ENCODE measurements at regions not wholly inside any gene's neighbourhood (a gene's known extent, or its start where the extent isn't known, plus 50 kb on each side); places are given as distances from the start of the nearest gene placed in this dataset.
A peak's percentile ranks its signal among the peaks of the same experiment; 100 is the strongest.
"Not testable (repeated sequence)": the region's sequence is repeated elsewhere in the genome, so short reads cannot be mapped to it uniquely, and the experiment has no call there.

DNA sequence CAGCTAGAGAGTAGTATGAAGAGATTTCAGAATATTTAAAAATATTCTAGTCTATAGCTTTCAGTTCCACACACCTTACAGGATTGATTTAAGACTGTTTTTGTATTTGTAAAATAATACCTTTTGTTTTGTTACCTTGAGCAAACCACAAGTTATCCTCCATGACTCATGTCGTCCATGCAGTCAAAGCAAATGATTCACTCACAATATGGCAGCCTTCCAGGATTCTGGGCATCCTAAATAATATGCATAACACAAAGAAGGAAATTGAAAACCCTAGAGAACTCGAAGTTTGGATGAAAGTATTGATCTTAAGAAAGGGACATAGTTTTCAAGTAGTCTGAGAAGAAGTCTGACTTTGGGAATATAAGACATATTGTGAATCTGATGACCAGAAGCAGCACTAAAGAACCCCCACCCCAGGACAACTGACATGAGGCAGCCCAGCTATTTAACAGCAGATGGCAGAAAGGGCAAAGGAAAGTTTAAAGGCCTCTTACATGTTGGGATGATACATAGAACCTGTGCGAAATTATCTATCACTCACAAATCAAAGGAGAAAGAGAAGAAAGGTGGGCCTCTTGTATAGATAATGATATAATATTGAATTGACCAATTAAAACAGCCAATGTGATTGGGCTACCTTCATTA is 857.9 kb downstream of the BRINP3 start:
- DNase-seq = no peak

DNA sequence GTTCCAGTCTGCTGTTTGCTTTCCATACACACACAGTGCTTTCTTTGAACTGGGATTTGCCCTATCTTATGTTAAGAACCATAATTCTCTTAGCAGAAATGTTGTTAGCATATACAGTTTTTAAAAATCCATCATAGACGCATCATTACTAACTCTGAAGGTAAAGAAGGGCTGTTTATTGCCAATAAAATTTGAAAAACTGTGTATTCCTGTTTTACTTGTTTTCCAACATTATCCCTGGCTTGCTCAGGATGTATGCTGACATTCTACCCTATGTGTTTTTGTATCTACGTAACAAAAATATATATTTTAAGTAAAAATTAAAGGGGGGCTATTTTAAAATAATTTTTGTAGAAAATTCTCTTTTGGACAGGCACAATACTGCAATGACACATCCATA is 857.2 kb downstream of the BRINP3 start:
- no peak for DNase-seq

DNA sequence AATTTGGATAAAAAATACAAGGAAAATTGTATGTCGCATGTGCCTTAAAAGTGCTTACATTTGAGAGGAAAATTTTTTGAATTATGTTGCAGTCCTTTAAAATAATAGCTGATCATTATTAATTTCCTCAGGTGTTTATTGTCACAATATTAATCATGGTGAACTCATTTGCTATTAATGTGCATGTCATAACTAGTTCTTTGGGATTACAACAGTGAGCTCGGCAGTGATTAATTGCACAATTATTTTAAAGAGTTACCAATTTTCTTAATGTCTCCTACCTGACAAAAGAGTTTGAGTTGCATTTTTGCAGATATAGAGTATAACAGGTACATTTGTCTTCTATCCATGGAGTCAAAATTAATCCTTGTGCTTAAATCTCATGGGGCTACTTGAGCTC is 854.3 kb downstream of the BRINP3 start:
- peak in 2 of 3 experiments; percentile 1 to 46 for DNase-seq

DNA sequence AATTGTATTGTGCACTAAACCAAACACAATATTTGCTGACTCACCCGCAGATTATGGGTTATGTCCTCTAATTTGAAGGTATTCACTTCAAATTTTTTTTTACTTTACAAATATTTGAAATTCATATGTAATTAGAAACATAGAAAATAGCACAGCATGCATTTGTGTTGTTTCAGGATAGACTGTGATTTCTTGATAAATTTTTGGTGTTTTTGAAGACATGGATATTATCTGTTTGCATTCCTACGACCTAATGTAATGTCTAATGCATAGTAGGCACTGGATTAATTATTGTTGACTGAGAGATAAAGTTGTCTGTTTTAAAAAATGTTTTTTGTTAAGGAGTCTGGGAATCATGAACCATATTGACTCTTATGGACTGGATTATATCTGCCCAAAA is 850.2 kb downstream of the BRINP3 start:
- DNase-seq = no peak

DNA sequence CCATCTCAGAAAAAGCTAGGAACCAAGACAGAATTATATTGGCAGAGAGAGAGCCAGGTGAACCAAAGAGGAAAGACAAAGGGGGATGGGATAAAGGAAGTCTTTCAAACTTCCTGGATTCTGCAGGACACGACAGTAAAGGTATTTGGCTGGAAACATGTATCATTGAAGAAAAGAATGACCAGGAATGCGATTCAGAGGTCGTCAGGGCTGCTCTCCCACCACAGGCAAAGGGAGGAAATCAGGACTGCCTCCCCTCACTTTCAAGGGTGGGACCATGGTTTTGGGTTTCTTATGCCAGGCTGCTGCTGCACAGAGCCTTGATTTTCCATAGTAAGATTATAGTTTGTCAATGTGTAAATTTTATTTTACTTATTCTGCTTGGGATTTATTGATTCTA is 848.8 kb downstream of the BRINP3 start:
- DNase-seq = no peak

DNA sequence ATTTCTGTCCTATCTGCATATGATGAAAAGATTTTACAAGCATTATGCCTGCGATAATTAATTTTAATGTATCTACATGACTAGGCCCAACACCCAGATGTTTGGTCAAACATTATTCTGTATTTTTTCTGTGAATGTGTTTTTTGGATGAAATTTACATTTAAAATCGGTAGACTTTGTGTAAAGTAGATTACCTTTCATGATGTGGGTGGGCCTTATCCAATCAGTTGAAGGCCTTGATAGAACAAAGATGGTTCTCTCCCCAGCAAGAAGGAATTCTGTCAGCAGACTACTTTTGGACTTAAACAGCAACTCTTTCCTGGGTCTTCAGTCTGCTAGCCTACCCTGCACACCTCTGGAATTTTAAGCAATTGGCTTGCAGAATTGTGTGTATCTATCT is 844.0 kb downstream of the BRINP3 start:
- no peak for DNase-seq

DNA sequence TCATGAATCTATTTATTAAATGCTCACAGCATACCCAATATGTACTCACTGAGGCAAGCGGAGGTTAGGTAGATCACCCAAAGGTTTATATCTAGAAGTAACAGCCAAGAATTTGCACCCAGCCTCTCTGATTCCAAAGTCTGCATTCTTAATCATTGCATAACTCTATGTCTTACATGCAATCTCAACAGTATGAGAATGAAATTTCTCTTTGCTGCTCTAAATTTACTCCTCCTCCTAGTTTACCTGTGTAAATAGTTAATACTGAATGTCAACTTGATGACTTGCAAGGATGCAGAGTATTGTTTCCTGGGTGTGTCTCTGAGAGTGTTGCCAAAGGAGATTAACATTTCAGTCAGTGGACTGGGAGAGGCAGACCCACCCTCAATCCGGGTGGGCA is 840.6 kb downstream of the BRINP3 start:
- no peak for DNase-seq

GRCh38 chr1:189644156-189644555 is 833.5 kb downstream of the BRINP3 start:
- not testable (repeated sequence) for DNase-seq

DNA sequence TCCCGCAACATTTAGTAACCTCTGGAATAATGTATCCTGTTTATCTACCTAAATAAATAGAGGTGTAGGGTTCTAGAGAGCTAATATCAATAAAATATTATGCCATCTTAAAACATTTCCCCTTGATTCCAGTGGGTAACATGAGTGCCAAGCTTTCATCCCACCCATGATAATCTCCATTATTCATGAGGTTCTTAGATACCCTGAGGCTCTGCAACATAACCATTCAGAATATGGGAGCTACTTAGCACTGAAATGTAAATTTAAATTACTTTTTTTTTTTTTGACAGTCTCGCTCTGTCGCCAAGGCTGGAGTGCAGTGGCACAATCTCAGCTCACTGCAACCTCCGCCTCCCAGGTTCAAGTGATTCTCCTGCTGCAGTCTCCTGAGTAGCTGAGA is 832.7 kb downstream of the BRINP3 start:
- DNase-seq = no peak

GRCh38 chr1:189646066-189646465 is 831.6 kb downstream of the BRINP3 start:
- no peak for DNase-seq

DNA sequence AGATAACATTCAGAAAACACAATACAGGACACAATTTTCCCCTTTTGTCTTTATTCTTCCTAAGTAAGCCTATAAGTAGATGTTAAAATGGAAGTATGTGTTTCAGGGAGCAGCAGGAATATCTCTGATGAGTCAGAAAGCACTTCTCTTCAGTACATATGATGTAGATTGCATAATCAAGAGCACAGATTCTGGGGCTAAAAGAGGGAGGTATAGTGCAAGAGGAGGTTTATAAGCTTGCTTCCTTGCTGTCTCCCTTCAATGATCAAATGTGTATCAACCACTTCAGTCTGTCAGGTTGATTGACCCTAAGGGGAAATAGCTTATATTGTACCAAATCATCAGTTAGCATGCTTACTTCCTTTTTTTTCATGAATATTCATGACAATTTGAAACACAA is 822.8 kb downstream of the BRINP3 start:
- peak in 1 of 3 experiments; percentile 9 for DNase-seq

- no peak for DNase-seq
These were observed 820.8 kb downstream of the BRINP3 start for GRCh38 chr1:189656628-189657530.

DNA sequence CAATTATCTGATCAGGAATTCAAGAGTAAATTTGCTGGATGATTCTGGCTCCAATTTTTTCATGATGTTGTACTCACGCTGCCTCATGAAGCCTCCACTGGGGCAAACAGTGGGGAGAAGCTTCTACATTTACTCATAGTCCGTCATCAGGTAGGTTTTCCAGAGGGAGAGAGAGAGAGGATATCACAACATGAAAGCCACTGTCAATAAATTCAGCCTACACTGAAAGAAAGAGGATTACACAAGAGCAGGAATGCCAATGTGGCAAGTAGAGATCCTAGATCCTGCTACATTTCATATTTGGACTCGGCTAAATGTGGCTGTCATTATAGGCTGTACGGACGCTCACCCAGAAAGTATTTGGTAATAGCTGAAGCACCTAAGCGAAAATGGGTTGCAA is 819.9 kb downstream of the BRINP3 start:
- DNase-seq = no peak

DNA sequence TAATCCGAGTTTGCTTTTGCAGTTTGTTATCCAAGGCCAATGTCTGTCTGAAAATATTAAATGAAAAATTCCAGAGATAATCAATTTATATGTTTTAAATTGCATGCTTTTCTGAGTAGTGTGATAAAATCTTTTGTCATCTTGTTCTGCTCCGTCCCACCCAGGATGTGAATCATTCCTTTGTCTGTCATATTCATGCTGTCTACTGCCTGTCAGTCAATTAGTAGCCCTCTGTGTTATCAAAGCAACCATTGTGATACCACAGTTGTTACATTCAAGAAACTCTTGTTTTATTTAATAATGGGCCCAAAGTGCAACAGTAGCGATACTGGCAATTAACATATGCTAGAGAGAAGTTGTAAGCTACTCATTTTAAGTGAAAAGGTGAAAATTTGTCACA is 819.3 kb downstream of the BRINP3 start:
- DNase-seq = no peak

GRCh38 chr1:189659731-189660130 is 817.9 kb downstream of the BRINP3 start:
- DNase-seq = no peak

DNA sequence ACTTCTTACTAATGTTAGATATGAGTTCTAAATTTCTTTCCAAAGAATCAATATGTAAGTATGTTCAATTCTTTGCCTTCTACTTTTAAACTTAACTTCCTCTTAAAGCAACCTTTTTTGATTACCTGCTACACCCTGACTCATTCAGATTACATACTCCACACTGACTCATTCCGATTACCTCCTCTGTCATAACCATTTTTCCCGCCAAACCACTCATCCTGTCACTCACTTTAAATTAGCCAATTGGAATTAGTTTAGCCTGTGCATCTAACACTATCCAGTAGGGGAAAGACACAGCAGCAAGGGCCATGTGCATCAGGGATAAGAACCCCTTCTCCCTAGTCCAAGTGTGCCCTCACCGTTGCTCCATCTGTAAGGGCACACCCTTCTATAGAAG is 815.5 kb downstream of the BRINP3 start:
- no peak for DNase-seq

GRCh38 chr1:189669846-189670245 is 807.8 kb downstream of the BRINP3 start:
- no peak for DNase-seq

- DNase-seq = peak in 1 of 3 experiments; percentile 26
These were observed 804.4 kb downstream of the BRINP3 start for GRCh38 chr1:189673217-189673616.

DNA sequence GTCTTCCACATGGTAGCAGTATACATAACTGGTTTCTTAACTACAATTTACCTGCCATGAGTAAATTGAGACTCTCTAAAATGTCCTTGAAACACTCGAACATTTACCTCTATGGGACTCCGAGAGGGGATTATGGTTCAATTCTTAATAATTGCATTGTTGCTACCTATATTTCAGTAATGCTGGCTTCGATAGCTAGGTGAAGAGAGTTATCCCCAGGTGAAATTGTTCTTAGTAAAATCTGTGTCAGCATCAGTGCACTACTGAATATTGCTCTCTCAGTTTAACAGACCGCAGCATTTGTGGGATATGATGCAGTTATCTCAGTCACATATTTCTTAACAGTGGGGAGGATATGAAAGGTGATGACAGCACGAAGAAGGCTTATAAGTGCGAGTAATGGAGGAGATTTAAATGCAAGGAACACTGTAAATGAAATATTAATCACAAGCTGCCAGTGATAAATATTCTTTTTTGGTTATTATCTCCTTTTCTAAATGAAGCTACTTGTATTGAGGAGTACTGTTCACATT is 801.9 kb downstream of the BRINP3 start:
- DNase-seq = no peak

GRCh38 chr1:189678779-189679178 is 798.9 kb downstream of the BRINP3 start:
- DNase-seq = no peak

DNA sequence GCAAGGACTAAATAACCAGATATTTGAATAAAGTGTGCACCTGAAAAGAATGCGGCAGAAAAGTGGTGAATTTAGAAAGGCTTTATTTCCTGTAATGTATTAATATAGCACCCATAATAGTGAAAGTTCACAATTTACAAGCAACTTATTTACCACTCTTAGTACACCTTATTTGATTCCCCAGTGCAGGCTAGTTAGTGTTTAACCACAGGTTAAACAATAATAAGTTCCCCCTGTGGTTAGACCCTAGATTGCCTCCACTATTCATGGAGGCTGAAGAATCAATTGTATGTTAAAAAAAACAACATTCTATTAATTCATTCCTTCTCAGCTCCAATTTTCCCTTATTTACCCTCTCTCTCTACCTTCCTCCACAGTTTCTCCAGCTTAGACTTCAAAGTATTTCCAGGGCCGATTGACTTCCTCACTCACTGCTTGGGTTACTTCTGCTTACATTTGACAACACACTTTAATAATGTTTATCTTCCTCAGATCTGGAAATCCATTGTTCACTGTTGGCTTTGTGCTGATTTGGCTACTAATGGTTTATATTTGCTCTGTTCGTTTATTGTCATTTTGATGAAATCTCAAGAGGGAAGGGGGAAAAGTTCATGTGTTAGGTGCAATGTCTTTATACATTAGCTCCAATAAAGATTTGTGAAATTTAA is 796.3 kb downstream of the BRINP3 start:
- DNase-seq = peak in 1 of 3 experiments; percentile 42

DNA sequence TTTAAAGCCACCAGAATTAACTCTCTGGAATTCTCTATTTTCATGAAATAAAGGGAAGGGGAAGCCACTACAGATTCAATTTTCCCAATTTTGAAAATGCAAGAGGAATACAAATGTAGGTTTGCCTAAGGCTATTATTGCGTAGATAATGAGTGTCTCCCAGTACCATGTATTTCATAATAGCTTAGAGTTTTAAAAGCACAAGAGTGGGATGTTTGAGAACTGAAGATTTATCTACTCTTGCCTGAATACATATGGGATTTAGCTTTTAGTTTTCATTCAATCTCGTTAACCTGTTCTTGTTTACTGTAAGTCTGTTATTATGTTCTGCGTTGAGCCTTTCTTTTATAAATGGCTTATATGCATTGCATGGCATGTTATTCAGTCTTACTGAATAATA is 795.1 kb downstream of the BRINP3 start:
- peak in 1 of 3 experiments; percentile 58 for DNase-seq

DNA sequence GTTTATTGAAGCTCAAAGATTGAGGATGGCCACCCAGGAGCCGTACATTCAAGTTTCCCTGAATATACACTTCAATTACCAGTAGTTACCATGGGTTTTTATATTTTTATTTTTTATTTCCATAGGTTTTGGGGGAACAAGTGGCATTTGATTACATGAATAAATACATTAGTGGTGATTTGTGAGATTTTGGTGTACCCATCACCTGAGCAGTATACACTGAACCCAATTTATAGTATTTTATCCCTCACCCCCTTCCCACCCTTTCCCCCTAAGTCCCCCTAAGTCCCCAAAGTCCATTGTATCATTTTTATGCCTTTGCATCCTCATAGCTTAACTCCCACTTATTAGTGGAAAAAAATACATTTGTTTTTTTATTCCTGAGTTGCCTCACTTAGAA is 791.4 kb downstream of the BRINP3 start:
- no peak for DNase-seq

DNA sequence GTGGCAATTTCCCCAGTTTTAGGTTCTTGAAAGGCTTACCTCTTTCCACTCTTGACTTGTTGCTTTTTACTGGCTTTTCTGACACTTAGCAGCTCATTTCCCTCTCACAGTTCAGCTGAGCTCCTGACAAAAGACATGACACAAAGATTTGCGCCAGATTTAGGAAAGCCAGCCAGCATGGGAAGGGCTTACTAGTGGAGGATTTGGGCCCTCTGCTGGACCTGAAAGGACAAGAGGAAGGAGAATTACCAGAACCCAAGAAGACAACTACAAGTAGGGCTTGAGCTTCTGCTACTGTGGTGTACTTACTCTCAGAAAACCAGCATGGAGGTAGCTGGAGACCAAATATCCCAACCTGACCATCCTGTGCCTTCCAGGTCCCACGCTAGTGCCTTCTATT is 784.5 kb downstream of the BRINP3 start:
- no peak for DNase-seq
